ENCODE measurements at regions not wholly inside any gene's neighbourhood (a gene's known extent, or its start where the extent isn't known, plus 50 kb on each side); places are given as distances from the start of the nearest gene placed in this dataset.

- H3K4me3 ChIP-seq = no peak overlapping the region
- no peaks in the 10 kb centered on the region for H3K36me3 ChIP-seq
- no peak overlapping the region for H3K27ac ChIP-seq
- no peak for DNase-seq (ENCODE audit: low spot score)
- no peak for ATAC-seq (ENCODE audit: insufficient number of reproducible peaks, low FRiP score, low read depth)
- TF ChIP-seq CTCF (IDR thresholded peaks at IDR 0.05) = no peak
- no peaks in the 10 kb centered on the region for H3K27me3 ChIP-seq (replicated peaks; ENCODE audit: insufficient read depth)
- H3K4me1 ChIP-seq (ENCODE audit: control insufficient read depth in 1 of 2, low read depth in 2 of 2) = no peaks in the 10 kb centered on the region
- no peaks in the 10 kb centered on the region for H3K9me3 ChIP-seq
Observed at GRCh38 chr22:48342016-48342415, 1485.7 kb downstream of the BRD1 start.

GRCh38 chr22:48340727-48341709 is 1486.7 kb downstream of the BRD1 start:
- ATAC-seq (ENCODE audit: insufficient number of reproducible peaks, low FRiP score, low read depth) = no peak
- Histone ChIP-seq H3K4me3 (no peak overlapping the region), H3K27me3 (replicated peaks; ENCODE audit: insufficient read depth) (no peaks in the 10 kb centered on the region), H3K27ac (no peak overlapping the region), H3K36me3 (no peaks in the 10 kb centered on the region), H3K4me1 (ENCODE audit: control insufficient read depth in 1 of 2, low read depth in 2 of 2) (no peaks in the 10 kb centered on the region), H3K9me3 (no peaks in the 10 kb centered on the region)
- no peak for TF ChIP-seq CTCF (IDR thresholded peaks at IDR 0.05)
- no peak for DNase-seq (ENCODE audit: low spot score)

- H3K4me1 ChIP-seq (ENCODE audit: control insufficient read depth in 1 of 2, low read depth in 2 of 2) = no peaks in the 10 kb centered on the region
- H3K36me3 ChIP-seq = no peaks in the 10 kb centered on the region
- ATAC-seq (ENCODE audit: insufficient number of reproducible peaks, low FRiP score, low read depth) (no peak), DNase-seq (ENCODE audit: low spot score) (no peak)
- no peaks in the 10 kb centered on the region for H3K27me3 ChIP-seq (replicated peaks; ENCODE audit: insufficient read depth)
- H3K4me3 ChIP-seq = no peak overlapping the region
- no peak for TF ChIP-seq CTCF (IDR thresholded peaks at IDR 0.05)
- no peaks in the 10 kb centered on the region for H3K9me3 ChIP-seq
- no peak overlapping the region for H3K27ac ChIP-seq
Observed at GRCh38 chr22:48340191-48340590, 1487.5 kb downstream of the BRD1 start.

- Histone ChIP-seq H3K27ac (no peak overlapping the region), H3K4me3 (no peak overlapping the region), H3K9me3 (no peaks in the 10 kb centered on the region), H3K4me1 (ENCODE audit: control insufficient read depth in 1 of 2, low read depth in 2 of 2) (no peaks in the 10 kb centered on the region), H3K27me3 (replicated peaks; ENCODE audit: insufficient read depth) (no peaks in the 10 kb centered on the region), H3K36me3 (no peaks in the 10 kb centered on the region)
- no peak for TF ChIP-seq CTCF (IDR thresholded peaks at IDR 0.05)
- no peak for DNase-seq (ENCODE audit: low spot score)
- ATAC-seq (ENCODE audit: insufficient number of reproducible peaks, low FRiP score, low read depth) = no peak
Observed at GRCh38 chr22:48338793-48339705, 1488.6 kb downstream of the BRD1 start.
